RWPE2 (cell line): ENCODE measurements at regions not wholly inside any gene's neighbourhood (a gene's known extent, or its start where the extent isn't known, plus 50 kb on each side); places are given as distances from the start of the nearest gene placed in this dataset.

Experiments used
- ATAC-seq: fragments of 200-7000 bp; cut with Tn5 transposase; 3 replicates; pipeline ENCODE4 v1.9.1; 2021; ENCODE audit warnings: low read depth
- DNase-seq: peaks from one replicate; pipeline ENCODE4 v3.0.0-alpha.2; 2020; ENCODE audit warnings: low spot score
- H3K27ac ChIP-seq: fragments of 450-650 bp; 2 replicates; pipeline ENCODE4 v1.5.1; 2017; ENCODE audit warnings: mild to moderate bottlenecking; ENCODE audit not compliant: poor library complexity, severe bottlenecking
- H3K27me3 ChIP-seq: fragments of 250-450 bp; sonication (Bioruptor Pico); 2 replicates; pipeline ENCODE4 v1.5.1; 2021; ENCODE audit warnings: mild to moderate bottlenecking, moderate library complexity; ENCODE audit not compliant: insufficient read depth, poor library complexity, severe bottlenecking
- H3K36me3 ChIP-seq: fragments of 250-450 bp; sonication (Bioruptor Pico); 2 replicates; pipeline ENCODE4 v1.5.1; 2020; ENCODE audit warnings: low read depth, mild to moderate bottlenecking, moderate library complexity
- H3K4me1 ChIP-seq: fragments of 250-450 bp; sonication (Bioruptor Pico); 2 replicates; pipeline ENCODE4 v1.5.1; 2021; ENCODE audit warnings: mild to moderate bottlenecking, moderate library complexity; ENCODE audit not compliant: insufficient read depth, poor library complexity, severe bottlenecking
- H3K4me3 ChIP-seq: fragments of 250-450 bp; sonication (Bioruptor Pico); 2 replicates; pipeline ENCODE4 v1.5.1; 2021; ENCODE audit warnings: mild to moderate bottlenecking, moderate library complexity; ENCODE audit not compliant: severe bottlenecking
- H3K9me3 ChIP-seq: fragments of 250-450 bp; sonication (Bioruptor Pico); 2 replicates; pipeline ENCODE4 v1.5.1; 2021; ENCODE audit warnings: mild to moderate bottlenecking, moderate library complexity; ENCODE audit not compliant: severe bottlenecking
- CTCF ChIP-seq: fragments of 450-650 bp; IDR thresholded peaks from one replicate; pipeline ENCODE4 v1.5.1; 2017; ENCODE audit warnings: mild to moderate bottlenecking, moderate library complexity; ENCODE audit not compliant: poor library complexity, severe bottlenecking

GRCh38 chr6:153539602-153540001 lies 408.5 kb upstream of the RGS17 start:
- no peak overlapping the region for H3K27ac ChIP-seq
- no peaks in the 10 kb centered on the region for H3K4me1 ChIP-seq
- ATAC-seq = no peak
- no peak for DNase-seq
- no peaks in the 10 kb centered on the region for H3K36me3 ChIP-seq
- no peaks in the 10 kb centered on the region for H3K27me3 ChIP-seq
- no peak overlapping the region for H3K4me3 ChIP-seq
- no peak for TF ChIP-seq CTCF
- H3K9me3 ChIP-seq = no peaks in the 10 kb centered on the region

DNA sequence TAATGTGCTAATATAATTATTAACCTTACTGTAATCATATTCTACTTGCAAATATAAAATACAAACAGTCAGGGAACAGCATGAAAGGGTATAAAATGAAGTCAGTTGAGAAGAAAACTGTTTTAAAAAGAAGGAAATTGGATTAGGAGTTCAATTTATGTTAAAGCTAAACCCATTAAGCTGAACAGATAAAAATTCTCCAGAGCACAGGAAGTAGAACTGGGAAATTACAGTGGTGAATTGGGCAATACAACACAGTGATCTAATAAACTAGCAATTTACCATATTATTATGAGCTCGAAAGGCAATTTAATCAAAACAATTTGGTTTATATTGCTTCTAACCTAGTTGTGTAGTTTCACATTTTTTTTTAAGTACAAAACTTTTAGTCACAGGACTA lies 407.4 kb upstream of the RGS17 start:
- no peaks in the 10 kb centered on the region for H3K9me3 ChIP-seq
- TF ChIP-seq CTCF = no peak
- no peaks in the 10 kb centered on the region for H3K27me3 ChIP-seq
- no peak overlapping the region for H3K27ac ChIP-seq
- H3K4me3 ChIP-seq = no peak overlapping the region
- no peak for DNase-seq
- peak; percentile 61; the same call in 2 of the 3 replicates for ATAC-seq
- H3K4me1 ChIP-seq = no peaks in the 10 kb centered on the region
- no peaks in the 10 kb centered on the region for H3K36me3 ChIP-seq

DNA sequence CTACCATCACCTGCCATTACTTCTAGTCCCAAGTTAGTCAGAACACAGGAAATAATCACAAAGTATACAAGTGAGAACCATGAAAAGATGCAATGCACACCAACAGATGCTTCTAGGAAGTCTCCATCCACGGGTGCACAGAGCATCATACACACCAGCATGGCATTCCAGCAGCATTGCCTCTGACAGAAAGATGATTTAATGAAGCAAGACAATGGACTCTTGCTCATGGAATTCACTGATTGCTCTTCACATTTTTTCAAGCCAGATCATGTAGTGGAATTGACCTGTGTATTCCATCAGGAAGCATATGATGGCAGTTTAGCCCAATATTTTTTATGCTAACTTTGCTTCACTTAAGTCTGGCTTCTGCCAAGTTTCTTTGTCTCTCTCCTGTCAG lies 406.3 kb upstream of the RGS17 start:
- Histone ChIP-seq H3K27ac (no peak overlapping the region), H3K9me3 (no peaks in the 10 kb centered on the region), H3K27me3 (no peaks in the 10 kb centered on the region), H3K4me1 (no peaks in the 10 kb centered on the region), H3K36me3 (no peaks in the 10 kb centered on the region), H3K4me3 (no peak overlapping the region)
- peak; percentile 25; the same call in 1 of the 3 replicates for ATAC-seq
- TF ChIP-seq CTCF = no peak
- no peak for DNase-seq

DNA sequence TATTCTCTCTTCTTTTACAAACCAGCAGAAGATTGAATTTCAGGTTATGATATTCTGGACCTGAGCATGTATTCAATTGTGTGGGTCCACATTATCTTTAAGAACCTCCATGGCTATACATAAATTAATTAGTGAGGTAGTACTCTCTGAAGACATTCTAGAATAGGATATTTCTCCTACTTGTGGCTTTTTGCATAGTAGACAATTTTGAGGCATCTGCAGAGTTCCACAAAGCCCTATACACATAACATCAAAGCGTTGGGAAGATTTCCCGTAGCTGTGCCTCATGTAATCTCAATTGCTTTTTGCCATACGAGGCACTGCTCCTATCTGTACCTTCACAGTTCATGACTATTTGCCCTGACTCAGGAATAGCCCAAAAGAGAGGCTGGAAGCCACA lies 395.4 kb upstream of the RGS17 start:
- ATAC-seq (no peak), DNase-seq (no peak)
- Histone ChIP-seq H3K4me1 (no peaks in the 10 kb centered on the region), H3K27me3 (no peaks in the 10 kb centered on the region), H3K27ac (no peak overlapping the region), H3K9me3 (no peaks in the 10 kb centered on the region), H3K4me3 (no peak overlapping the region), H3K36me3 (no peaks in the 10 kb centered on the region)
- TF ChIP-seq CTCF = no peak

GRCh38 chr6:153525998-153526397 lies 394.9 kb upstream of the RGS17 start:
- DNase-seq (no peak), ATAC-seq (no peak)
- Histone ChIP-seq H3K4me1 (no peaks in the 10 kb centered on the region), H3K36me3 (no peaks in the 10 kb centered on the region), H3K27me3 (no peaks in the 10 kb centered on the region), H3K27ac (no peak overlapping the region), H3K4me3 (no peak overlapping the region), H3K9me3 (no peaks in the 10 kb centered on the region)
- no peak for TF ChIP-seq CTCF
